ENCODE measurements at regions not wholly inside any gene's neighbourhood (a gene's known extent, or its start where the extent isn't known, plus 50 kb on each side); places are given as distances from the start of the nearest gene placed in this dataset.
"Not testable (repeated sequence)": the region's sequence is repeated elsewhere in the genome, so short reads cannot be mapped to it uniquely, and the experiment has no call there.

DNA sequence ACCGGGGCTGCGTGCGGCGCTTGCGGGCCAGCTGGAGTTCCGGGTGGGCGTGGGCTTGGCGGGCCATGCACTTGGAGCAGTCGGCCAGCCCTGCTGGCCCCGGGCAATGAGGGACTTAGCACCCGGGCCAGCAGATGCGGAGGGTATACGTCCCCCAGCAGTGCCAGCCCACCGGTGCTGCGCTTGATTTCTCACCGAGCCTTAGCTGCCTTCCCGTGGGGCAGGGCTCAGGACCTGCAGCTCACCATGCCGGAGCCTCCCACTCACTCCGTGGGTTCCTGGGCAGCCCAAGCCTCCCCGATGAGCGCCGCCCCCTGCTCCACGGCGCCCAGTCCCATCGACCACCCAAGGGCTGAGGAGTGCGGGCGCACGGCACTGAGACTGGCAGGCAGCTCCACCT lies 51.4 kb upstream of the INPP4B start:
- H3K4me3 Mint-ChIP-seq (ENCODE audit: unreplicated experiment); DNase-seq (ENCODE audit: low spot score); H3K9me3 Mint-ChIP-seq (ENCODE audit: unreplicated experiment); H3K27ac Mint-ChIP-seq (ENCODE audit: unreplicated experiment); H3K4me1 Mint-ChIP-seq (ENCODE audit: unreplicated experiment); H3K27me3 Mint-ChIP-seq (ENCODE audit: unreplicated experiment); H3K36me3 Mint-ChIP-seq (ENCODE audit: low read depth, unreplicated experiment): not testable (repeated sequence)

DNA sequence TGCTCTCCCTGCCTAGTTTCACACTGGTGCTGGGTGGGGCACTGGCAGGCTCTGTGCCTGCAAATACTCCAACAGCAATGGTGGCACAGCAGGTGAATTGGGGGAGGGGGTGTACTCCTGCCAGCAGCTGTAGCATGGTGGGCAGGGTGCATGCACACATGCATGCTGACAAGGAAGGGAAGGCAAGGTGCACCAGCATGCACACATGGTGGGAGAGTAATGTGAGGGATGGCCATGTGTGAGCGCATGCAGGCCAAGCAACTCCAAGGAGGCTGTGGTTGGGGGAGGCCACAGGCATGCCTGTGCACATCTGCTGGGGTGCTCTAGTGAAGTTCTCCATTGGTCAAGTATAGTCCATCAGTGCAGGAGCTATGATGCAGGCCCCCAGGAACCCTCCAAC lies 54.5 kb upstream of the INPP4B start:
- TF ChIP-seq, protein P1, sequence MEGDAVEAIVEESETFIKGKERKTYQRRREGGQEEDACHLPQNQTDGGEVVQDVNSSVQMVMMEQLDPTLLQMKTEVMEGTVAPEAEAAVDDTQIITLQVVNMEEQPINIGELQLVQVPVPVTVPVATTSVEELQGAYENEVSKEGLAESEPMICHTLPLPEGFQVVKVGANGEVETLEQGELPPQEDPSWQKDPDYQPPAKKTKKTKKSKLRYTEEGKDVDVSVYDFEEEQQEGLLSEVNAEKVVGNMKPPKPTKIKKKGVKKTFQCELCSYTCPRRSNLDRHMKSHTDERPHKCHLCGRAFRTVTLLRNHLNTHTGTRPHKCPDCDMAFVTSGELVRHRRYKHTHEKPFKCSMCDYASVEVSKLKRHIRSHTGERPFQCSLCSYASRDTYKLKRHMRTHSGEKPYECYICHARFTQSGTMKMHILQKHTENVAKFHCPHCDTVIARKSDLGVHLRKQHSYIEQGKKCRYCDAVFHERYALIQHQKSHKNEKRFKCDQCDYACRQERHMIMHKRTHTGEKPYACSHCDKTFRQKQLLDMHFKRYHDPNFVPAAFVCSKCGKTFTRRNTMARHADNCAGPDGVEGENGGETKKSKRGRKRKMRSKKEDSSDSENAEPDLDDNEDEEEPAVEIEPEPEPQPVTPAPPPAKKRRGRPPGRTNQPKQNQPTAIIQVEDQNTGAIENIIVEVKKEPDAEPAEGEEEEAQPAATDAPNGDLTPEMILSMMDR (IDR thresholded peaks at IDR 0.05; ENCODE audit: unreplicated experiment) = no peak
- no peaks in the 10 kb centered on the region for H3K36me3 Mint-ChIP-seq (ENCODE audit: low read depth, unreplicated experiment)
- no peaks in the 10 kb centered on the region for H3K9me3 Mint-ChIP-seq (ENCODE audit: unreplicated experiment)
- no peak overlapping the region for H3K27ac Mint-ChIP-seq (ENCODE audit: unreplicated experiment)
- no peaks in the 10 kb centered on the region for H3K27me3 Mint-ChIP-seq (ENCODE audit: unreplicated experiment)
- no peaks in the 10 kb centered on the region for H3K4me1 Mint-ChIP-seq (ENCODE audit: unreplicated experiment)
- no peak overlapping the region for H3K4me3 Mint-ChIP-seq (ENCODE audit: unreplicated experiment)
- no peak for DNase-seq (ENCODE audit: low spot score)

DNA sequence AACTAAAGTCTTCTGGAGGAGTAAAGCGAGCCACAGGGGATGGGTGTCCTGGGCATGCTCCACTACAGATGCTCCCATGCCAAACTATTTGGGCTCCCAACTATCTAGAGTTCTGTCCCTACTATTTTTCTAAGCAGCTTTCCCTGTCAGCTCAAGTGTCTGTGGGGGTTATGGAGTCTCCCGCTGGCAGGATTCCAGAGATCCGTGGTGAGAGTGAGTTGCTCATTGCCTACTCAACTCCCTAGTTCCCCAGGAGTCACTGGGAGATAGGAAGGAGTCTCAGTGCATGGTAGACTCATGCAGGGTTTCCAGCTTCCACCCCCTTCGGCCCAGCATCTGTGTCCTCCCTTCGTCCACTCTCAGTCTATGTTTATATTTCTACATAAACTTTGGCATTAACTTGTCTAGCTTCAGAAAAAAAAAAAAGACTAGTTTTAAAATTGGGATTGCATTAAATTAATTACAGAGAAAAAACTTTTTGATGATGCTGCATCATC lies 55.1 kb upstream of the INPP4B start:
- H3K4me1 Mint-ChIP-seq (ENCODE audit: unreplicated experiment) = no peaks in the 10 kb centered on the region
- no peaks in the 10 kb centered on the region for H3K9me3 Mint-ChIP-seq (ENCODE audit: unreplicated experiment)
- no peak overlapping the region for H3K4me3 Mint-ChIP-seq (ENCODE audit: unreplicated experiment)
- H3K27me3 Mint-ChIP-seq (ENCODE audit: unreplicated experiment) = no peaks in the 10 kb centered on the region
- TF ChIP-seq, protein P1 (IDR thresholded peaks at IDR 0.05; ENCODE audit: unreplicated experiment) = no peak
- H3K27ac Mint-ChIP-seq (ENCODE audit: unreplicated experiment) = no peak overlapping the region
- H3K36me3 Mint-ChIP-seq (ENCODE audit: low read depth, unreplicated experiment) = no peaks in the 10 kb centered on the region
- no peak for DNase-seq (ENCODE audit: low spot score)

DNA sequence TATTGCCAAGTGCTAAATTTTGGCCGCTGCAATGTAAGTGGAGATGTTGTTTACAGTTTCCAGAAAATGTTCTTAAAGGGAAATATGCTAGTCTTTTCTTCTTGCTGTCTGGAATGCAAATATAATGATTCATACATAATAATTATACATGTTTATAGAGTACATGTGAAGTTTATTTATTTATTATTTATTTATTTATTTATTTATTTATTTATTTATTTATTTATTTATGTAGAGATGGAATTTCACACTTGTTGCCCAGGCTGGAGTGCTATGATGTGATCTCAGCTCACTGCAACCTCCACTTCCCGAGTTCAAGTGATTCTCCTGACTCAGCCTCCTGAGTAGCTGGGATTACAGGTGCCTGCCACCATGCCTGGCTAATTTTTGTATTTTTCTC lies 57.5 kb upstream of the INPP4B start:
- not testable (repeated sequence) for H3K4me3 Mint-ChIP-seq (ENCODE audit: unreplicated experiment); H3K4me1 Mint-ChIP-seq (ENCODE audit: unreplicated experiment); DNase-seq (ENCODE audit: low spot score); H3K36me3 Mint-ChIP-seq (ENCODE audit: low read depth, unreplicated experiment); H3K27ac Mint-ChIP-seq (ENCODE audit: unreplicated experiment); H3K27me3 Mint-ChIP-seq (ENCODE audit: unreplicated experiment); H3K9me3 Mint-ChIP-seq (ENCODE audit: unreplicated experiment)

DNA sequence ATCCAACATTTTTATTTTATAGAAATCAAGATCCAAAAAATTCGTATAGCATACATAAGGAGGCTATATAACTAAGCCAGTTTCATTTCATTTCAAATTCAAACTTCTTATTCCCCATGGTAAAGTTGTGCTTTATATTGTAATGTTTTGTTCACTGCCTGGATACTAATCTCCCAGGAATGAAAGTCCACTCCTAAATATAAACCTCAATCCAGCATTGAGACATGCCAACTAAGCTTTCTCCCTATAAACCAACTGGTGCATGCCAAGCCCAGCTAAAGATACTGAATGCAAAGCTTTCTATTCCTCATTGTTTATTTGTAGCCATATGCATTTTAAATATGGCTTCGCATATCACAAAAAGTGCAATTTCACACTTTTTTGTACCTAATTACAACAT lies 63.8 kb upstream of the INPP4B start:
- H3K27me3 Mint-ChIP-seq (ENCODE audit: unreplicated experiment) = no peaks in the 10 kb centered on the region
- no peaks in the 10 kb centered on the region for H3K9me3 Mint-ChIP-seq (ENCODE audit: unreplicated experiment)
- DNase-seq (ENCODE audit: low spot score) = no peak
- no peak overlapping the region for H3K4me3 Mint-ChIP-seq (ENCODE audit: unreplicated experiment)
- H3K27ac Mint-ChIP-seq (ENCODE audit: unreplicated experiment) = no peak overlapping the region
- TF ChIP-seq, protein P1 (IDR thresholded peaks at IDR 0.05; ENCODE audit: unreplicated experiment) = no peak
- no peaks in the 10 kb centered on the region for H3K4me1 Mint-ChIP-seq (ENCODE audit: unreplicated experiment)
- H3K36me3 Mint-ChIP-seq (ENCODE audit: low read depth, unreplicated experiment) = no peaks in the 10 kb centered on the region

DNA sequence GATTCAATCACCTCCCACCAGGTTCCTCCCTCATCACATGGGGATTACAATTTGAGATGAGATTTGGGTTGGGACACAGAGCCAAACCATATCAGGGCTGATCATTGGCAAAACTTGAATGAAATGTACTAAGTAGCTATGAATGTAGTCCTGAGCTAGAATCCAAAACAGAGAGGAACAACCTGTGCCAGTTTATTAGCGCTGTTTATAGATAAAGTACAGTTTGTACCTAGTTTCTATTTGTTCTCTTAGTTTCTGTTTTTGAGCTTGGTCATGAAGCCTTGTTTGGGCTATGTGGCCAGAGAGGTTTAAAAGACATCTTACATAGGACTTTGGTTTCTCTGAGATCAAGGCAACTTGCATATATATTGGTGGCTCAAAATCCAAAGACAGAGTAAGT lies 66.9 kb upstream of the INPP4B start:
- Mint-ChIP-seq H3K4me3 (ENCODE audit: unreplicated experiment) (no peak overlapping the region), H3K27ac (ENCODE audit: unreplicated experiment) (no peak overlapping the region), H3K36me3 (ENCODE audit: low read depth, unreplicated experiment) (no peaks in the 10 kb centered on the region), H3K4me1 (ENCODE audit: unreplicated experiment) (no peaks in the 10 kb centered on the region), H3K27me3 (ENCODE audit: unreplicated experiment) (no peaks in the 10 kb centered on the region), H3K9me3 (ENCODE audit: unreplicated experiment) (no peaks in the 10 kb centered on the region)
- TF ChIP-seq, protein P1 (IDR thresholded peaks at IDR 0.05; ENCODE audit: unreplicated experiment) = no peak
- DNase-seq (ENCODE audit: low spot score) = no peak
